ENCODE measurements at regions not wholly inside any gene's neighbourhood (a gene's known extent, or its start where the extent isn't known, plus 50 kb on each side); places are given as distances from the start of the nearest gene placed in this dataset.

DNA sequence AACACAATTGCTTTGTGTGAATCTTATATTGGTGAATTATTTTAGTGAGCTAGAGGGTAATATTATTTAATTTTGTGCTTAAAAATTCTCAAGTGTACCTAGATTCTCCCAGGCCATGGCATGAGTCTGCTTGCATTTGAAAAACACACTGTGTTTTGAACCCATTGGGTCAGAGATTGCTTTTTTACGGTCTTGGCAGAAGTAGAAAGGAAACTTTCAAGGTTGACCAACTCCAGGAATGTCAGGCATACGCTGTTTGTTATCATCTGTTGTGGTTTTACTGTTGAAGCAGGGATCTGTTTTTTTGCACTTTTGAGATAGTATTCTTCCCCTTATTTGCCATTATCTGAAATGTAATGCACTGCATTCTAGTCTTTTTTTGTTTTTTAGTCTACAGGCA, 377.4 kb downstream of the RPRM start:
- no peaks in the 10 kb centered on the region for H3K9me3 ChIP-seq (ENCODE audit: low read length)
- H3K4me3 ChIP-seq (ENCODE audit: low read length): no peak overlapping the region

GRCh38 chr2:153100151-153100550, 378.4 kb downstream of the RPRM start:
- Histone ChIP-seq H3K36me3 (ENCODE audit: insufficient read depth, low read length) (no peaks in the 10 kb centered on the region), H2AFZ (ENCODE audit: low read depth, low read length) (no peak overlapping the region), H3K4me1 (ENCODE audit: insufficient read depth, low read length) (no peaks in the 10 kb centered on the region), H3K27me3 (ENCODE audit: insufficient read depth, low read length) (no peaks in the 10 kb centered on the region), H3K9me3 (ENCODE audit: low read length) (no peaks in the 10 kb centered on the region), H3K4me3 (ENCODE audit: low read length) (no peak overlapping the region)

More for the DNA sequence above, 377.4 kb downstream of the RPRM start:
- H2AFZ ChIP-seq (ENCODE audit: low read depth, low read length): no peak overlapping the region
- no peaks in the 10 kb centered on the region for H3K27me3 ChIP-seq (ENCODE audit: insufficient read depth, low read length)
- peaks cover 5% of the 10 kb centered on the region for H3K4me1 ChIP-seq (ENCODE audit: insufficient read depth, low read length)
- no peaks in the 10 kb centered on the region for H3K36me3 ChIP-seq (ENCODE audit: insufficient read depth, low read length)

DNA sequence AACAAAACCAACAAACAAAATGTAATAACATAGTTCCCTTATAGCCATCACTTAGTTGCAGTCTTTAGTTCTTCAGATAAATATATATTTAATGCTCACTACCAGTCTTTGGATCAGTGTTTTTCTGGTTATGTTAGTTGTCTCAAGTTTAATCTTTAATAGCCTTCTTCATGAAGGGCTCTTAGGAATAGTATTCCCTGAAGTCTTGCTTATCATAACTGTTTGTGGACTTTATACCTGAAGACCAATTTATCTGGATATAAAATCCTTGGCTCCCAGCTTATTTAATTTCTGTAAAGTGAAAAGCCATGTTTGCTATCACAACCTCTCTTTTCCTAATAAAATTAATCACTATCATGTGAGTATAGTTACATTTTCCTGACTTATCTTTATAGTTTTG, 379.7 kb downstream of the ARL6IP6 start:
- Histone ChIP-seq H3K36me3 (ENCODE audit: insufficient read depth, low read length) (no peaks in the 10 kb centered on the region), H3K9me3 (ENCODE audit: low read length) (no peaks in the 10 kb centered on the region), H3K27me3 (ENCODE audit: insufficient read depth, low read length) (no peaks in the 10 kb centered on the region), H3K4me1 (ENCODE audit: insufficient read depth, low read length) (no peaks in the 10 kb centered on the region), H3K4me3 (ENCODE audit: low read length) (no peak overlapping the region), H2AFZ (ENCODE audit: low read depth, low read length) (no peak overlapping the region)

GRCh38 chr2:153096272-153096671, 377.9 kb downstream of the ARL6IP6 start:
- Histone ChIP-seq H3K27me3 (ENCODE audit: insufficient read depth, low read length) (no peaks in the 10 kb centered on the region), H3K4me1 (ENCODE audit: insufficient read depth, low read length) (no peaks in the 10 kb centered on the region), H3K36me3 (ENCODE audit: insufficient read depth, low read length) (no peaks in the 10 kb centered on the region), H3K4me3 (ENCODE audit: low read length) (no peak overlapping the region), H2AFZ (ENCODE audit: low read depth, low read length) (no peak overlapping the region), H3K9me3 (ENCODE audit: low read length) (no peaks in the 10 kb centered on the region)

GRCh38 chr2:153091344-153091743, 372.9 kb downstream of the ARL6IP6 start:
- no peak overlapping the region for H3K4me3 ChIP-seq (ENCODE audit: low read length)
- H3K4me1 ChIP-seq (ENCODE audit: insufficient read depth, low read length): no peaks in the 10 kb centered on the region

DNA sequence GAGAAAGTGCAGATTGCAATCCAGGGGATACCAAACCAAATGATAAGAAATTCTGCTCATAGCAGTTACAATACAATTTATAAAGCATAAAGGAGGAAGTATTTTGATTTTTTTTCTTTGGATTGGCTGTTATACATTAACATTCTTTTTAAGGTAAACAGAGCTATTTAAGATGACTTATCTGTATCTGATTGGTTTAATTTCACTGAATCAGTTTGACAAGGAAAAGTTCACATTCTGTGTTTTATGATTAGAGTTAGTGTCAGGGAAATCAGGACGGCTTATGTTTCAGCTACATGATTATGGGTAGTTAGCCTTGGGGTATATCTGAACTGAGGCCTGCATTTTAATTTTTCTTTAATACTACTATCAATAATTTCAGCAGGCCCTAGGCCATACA, 360.9 kb downstream of the ARL6IP6 start:
- Histone ChIP-seq H3K4me1 (ENCODE audit: insufficient read depth, low read length) (no peaks in the 10 kb centered on the region), H2AFZ (ENCODE audit: low read depth, low read length) (no peak overlapping the region), H3K27me3 (ENCODE audit: insufficient read depth, low read length) (no peaks in the 10 kb centered on the region), H3K4me3 (ENCODE audit: low read length) (no peak overlapping the region), H3K36me3 (ENCODE audit: insufficient read depth, low read length) (no peaks in the 10 kb centered on the region), H3K9me3 (ENCODE audit: low read length) (no peaks in the 10 kb centered on the region)

More at GRCh38 chr2:153091344-153091743, 372.9 kb downstream of the ARL6IP6 start:
- Histone ChIP-seq H3K9me3 (ENCODE audit: low read length) (no peaks in the 10 kb centered on the region), H3K36me3 (ENCODE audit: insufficient read depth, low read length) (no peaks in the 10 kb centered on the region), H2AFZ (ENCODE audit: low read depth, low read length) (no peak overlapping the region), H3K27me3 (ENCODE audit: insufficient read depth, low read length) (no peaks in the 10 kb centered on the region)

DNA sequence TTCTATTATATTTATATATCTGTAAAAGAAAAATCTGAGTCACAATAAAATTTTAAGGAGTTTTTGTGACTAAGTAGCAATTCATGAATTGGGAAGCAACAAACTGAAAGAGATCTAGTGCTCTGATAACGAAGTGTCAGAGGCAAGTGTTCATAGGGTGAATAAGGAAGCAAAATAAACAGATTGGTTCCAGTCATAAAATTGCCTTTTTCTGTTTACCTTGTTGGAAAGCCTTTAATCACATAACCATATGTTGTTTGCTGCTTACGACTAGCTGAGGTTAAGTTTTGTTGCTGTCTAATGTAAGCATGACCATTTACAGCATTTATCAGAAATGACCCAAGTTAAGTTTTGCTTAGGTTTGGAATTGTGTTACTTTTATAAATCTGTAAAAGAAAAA, 358.9 kb downstream of the ARL6IP6 start:
- Histone ChIP-seq H3K4me3 (ENCODE audit: low read length) (no peak overlapping the region), H3K4me1 (ENCODE audit: insufficient read depth, low read length) (no peaks in the 10 kb centered on the region), H3K36me3 (ENCODE audit: insufficient read depth, low read length) (no peaks in the 10 kb centered on the region), H2AFZ (ENCODE audit: low read depth, low read length) (no peak overlapping the region), H3K27me3 (ENCODE audit: insufficient read depth, low read length) (no peaks in the 10 kb centered on the region), H3K9me3 (ENCODE audit: low read length) (no peaks in the 10 kb centered on the region)

- H3K27me3 ChIP-seq (ENCODE audit: insufficient read depth, low read length): no peaks in the 10 kb centered on the region
- no peak overlapping the region for H2AFZ ChIP-seq (ENCODE audit: low read depth, low read length)
- no peaks in the 10 kb centered on the region for H3K9me3 ChIP-seq (ENCODE audit: low read length)
- H3K4me3 ChIP-seq (ENCODE audit: low read length): no peak overlapping the region
- H3K4me1 ChIP-seq (ENCODE audit: insufficient read depth, low read length): no peaks in the 10 kb centered on the region
- H3K36me3 ChIP-seq (ENCODE audit: insufficient read depth, low read length): no peaks in the 10 kb centered on the region
Measured at GRCh38 chr2:153074207-153074606, 355.8 kb downstream of the ARL6IP6 start.

DNA sequence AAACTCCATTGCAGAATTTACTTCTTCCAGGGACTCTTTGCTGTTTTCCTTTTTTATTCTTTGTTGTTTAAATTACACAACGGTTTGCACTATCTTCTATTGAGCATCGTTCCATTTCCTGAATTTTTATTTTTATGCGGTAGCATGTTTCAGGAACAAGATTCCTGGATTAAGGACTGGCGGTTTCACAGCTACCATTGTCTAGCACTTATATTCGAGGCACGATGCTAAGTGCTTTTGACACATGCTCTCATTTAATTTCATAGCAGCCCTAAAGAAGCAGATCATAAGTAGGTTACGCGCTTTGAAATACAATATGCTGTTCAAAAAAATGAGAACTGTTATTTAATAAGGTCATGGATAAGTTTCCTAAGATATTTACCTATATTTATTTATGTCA, 354.4 kb downstream of the ARL6IP6 start:
- Histone ChIP-seq H3K4me1 (ENCODE audit: insufficient read depth, low read length) (no peaks in the 10 kb centered on the region), H3K4me3 (ENCODE audit: low read length) (no peak overlapping the region), H2AFZ (ENCODE audit: low read depth, low read length) (no peak overlapping the region), H3K9me3 (ENCODE audit: low read length) (no peaks in the 10 kb centered on the region), H3K27me3 (ENCODE audit: insufficient read depth, low read length) (no peaks in the 10 kb centered on the region), H3K36me3 (ENCODE audit: insufficient read depth, low read length) (no peaks in the 10 kb centered on the region)

- Histone ChIP-seq H3K4me1 (ENCODE audit: insufficient read depth, low read length) (no peaks in the 10 kb centered on the region), H2AFZ (ENCODE audit: low read depth, low read length) (no peak overlapping the region)
Measured at GRCh38 chr2:153072077-153072476, 353.7 kb downstream of the ARL6IP6 start.

DNA sequence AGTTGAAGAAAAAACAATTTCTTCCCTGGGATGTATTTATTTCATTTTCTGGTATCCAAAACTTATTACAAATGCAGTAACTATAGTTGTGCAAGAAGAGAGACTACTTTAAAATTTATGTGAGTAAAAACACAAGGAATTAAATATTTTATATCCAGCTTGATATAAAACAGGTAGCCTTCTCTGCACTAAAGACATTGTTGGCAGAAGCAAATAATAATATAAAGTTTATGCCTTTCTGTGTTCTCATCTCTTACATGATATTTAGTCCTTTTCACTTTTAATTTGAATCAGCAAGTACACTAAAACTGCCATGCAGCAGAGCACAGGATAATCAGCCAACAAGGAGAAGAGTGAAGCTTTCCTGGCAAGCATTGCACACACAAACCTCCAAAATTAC, 352.7 kb downstream of the ARL6IP6 start:
- H3K27me3 ChIP-seq (ENCODE audit: insufficient read depth, low read length): no peaks in the 10 kb centered on the region
- H3K4me3 ChIP-seq (ENCODE audit: low read length): no peak overlapping the region
- no peaks in the 10 kb centered on the region for H3K36me3 ChIP-seq (ENCODE audit: insufficient read depth, low read length)
- H3K4me1 ChIP-seq (ENCODE audit: insufficient read depth, low read length): no peaks in the 10 kb centered on the region
- H2AFZ ChIP-seq (ENCODE audit: low read depth, low read length): no peak overlapping the region
- H3K9me3 ChIP-seq (ENCODE audit: low read length): no peaks in the 10 kb centered on the region

More at GRCh38 chr2:153072077-153072476, 353.7 kb downstream of the ARL6IP6 start:
- no peaks in the 10 kb centered on the region for H3K36me3 ChIP-seq (ENCODE audit: insufficient read depth, low read length)
- H3K9me3 ChIP-seq (ENCODE audit: low read length): no peaks in the 10 kb centered on the region
- H3K4me3 ChIP-seq (ENCODE audit: low read length): no peak overlapping the region
- no peaks in the 10 kb centered on the region for H3K27me3 ChIP-seq (ENCODE audit: insufficient read depth, low read length)

DNA sequence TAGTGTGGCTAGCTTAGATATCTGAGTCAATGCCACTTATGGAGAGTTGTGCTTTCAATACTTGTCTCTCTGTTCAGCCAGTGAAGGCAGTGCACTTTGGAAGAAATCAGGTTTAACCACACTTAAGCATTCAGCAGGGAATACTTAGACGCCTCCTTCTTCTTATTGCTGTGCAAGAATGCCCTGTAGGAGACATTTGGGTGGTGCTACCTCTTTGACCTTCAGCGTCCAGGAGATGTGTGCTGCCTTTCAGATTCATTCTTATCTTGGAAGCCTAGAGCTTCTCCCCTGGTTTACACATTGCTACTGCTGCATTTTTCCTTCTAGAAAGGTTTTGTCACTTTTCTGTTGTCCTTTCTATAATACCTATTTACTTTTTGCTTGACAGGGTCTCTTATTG, 350.5 kb downstream of the ARL6IP6 start:
- H3K9me3 ChIP-seq (ENCODE audit: low read length): no peaks in the 10 kb centered on the region
- peaks cover 8% of the 10 kb centered on the region for H3K4me1 ChIP-seq (ENCODE audit: insufficient read depth, low read length)
- no peak overlapping the region for H3K4me3 ChIP-seq (ENCODE audit: low read length)
- no peaks in the 10 kb centered on the region for H3K27me3 ChIP-seq (ENCODE audit: insufficient read depth, low read length)
- no peak overlapping the region for H2AFZ ChIP-seq (ENCODE audit: low read depth, low read length)
- H3K36me3 ChIP-seq (ENCODE audit: insufficient read depth, low read length): no peaks in the 10 kb centered on the region

DNA sequence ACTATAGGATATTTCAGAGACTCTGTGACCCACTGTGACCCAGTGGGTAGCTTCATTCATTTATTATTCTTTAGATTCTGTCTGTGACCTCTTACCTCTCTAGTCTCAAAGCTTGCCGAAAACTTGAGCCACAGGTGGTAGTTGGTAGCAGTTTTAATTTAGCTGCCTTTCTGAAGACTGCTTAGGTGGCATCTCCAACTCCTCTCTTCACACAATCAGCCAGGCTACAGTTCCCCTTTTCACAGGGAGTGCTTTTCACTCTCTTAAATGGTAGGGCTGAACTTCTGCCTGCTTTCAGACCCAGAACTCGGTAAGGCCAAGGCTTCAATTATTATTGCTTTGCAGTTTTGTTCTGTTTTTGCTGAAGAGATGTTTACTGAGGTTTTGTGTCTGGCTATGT, 349.6 kb downstream of the ARL6IP6 start:
- no peak overlapping the region for H2AFZ ChIP-seq (ENCODE audit: low read depth, low read length)
- H3K4me1 ChIP-seq (ENCODE audit: insufficient read depth, low read length): peaks cover 8% of the 10 kb centered on the region
- no peaks in the 10 kb centered on the region for H3K36me3 ChIP-seq (ENCODE audit: insufficient read depth, low read length)
- H3K27me3 ChIP-seq (ENCODE audit: insufficient read depth, low read length): no peaks in the 10 kb centered on the region
- no peaks in the 10 kb centered on the region for H3K9me3 ChIP-seq (ENCODE audit: low read length)
- H3K4me3 ChIP-seq (ENCODE audit: low read length): no peak overlapping the region

- no peaks in the 10 kb centered on the region for H3K27me3 ChIP-seq (ENCODE audit: insufficient read depth, low read length)
- H2AFZ ChIP-seq (ENCODE audit: low read depth, low read length): no peak overlapping the region
- no peaks in the 10 kb centered on the region for H3K9me3 ChIP-seq (ENCODE audit: low read length)
- H3K4me3 ChIP-seq (ENCODE audit: low read length): no peak overlapping the region
- peaks cover 19% of the 10 kb centered on the region for H3K4me1 ChIP-seq (ENCODE audit: insufficient read depth, low read length)
- no peaks in the 10 kb centered on the region for H3K36me3 ChIP-seq (ENCODE audit: insufficient read depth, low read length)
Measured at GRCh38 chr2:153059338-153060052, 341.1 kb downstream of the ARL6IP6 start.
